ENCODE measurements at regions not wholly inside any gene's neighbourhood (a gene's known extent, or its start where the extent isn't known, plus 50 kb on each side); places are given as distances from the start of the nearest gene placed in this dataset.

DNA sequence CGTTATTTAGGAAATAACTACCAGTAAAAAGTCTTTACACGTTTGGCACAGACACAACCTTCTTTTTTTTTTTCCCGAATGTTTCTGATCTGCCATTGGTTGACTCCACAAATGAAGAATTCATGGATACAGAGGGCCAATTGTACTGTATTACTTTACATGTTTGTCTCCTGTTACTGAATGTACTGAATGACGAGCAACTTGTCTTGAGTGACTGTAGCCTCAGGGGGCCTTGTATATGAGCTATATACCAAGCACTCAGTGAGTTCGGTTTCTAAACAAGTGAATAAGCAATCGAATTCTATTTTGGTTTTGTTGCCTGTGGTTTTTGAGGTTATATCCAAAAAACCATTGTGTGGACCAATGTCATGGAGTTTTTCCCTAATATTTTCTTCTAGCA is 480.0 kb upstream of the SYT1 start:
- TF ChIP-seq, protein P1, sequence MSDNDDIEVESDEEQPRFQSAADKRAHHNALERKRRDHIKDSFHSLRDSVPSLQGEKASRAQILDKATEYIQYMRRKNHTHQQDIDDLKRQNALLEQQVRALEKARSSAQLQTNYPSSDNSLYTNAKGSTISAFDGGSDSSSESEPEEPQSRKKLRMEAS (IDR thresholded peaks at IDR 0.05; ENCODE audit: low read depth), result no peak
- TF ChIP-seq, protein P2, sequence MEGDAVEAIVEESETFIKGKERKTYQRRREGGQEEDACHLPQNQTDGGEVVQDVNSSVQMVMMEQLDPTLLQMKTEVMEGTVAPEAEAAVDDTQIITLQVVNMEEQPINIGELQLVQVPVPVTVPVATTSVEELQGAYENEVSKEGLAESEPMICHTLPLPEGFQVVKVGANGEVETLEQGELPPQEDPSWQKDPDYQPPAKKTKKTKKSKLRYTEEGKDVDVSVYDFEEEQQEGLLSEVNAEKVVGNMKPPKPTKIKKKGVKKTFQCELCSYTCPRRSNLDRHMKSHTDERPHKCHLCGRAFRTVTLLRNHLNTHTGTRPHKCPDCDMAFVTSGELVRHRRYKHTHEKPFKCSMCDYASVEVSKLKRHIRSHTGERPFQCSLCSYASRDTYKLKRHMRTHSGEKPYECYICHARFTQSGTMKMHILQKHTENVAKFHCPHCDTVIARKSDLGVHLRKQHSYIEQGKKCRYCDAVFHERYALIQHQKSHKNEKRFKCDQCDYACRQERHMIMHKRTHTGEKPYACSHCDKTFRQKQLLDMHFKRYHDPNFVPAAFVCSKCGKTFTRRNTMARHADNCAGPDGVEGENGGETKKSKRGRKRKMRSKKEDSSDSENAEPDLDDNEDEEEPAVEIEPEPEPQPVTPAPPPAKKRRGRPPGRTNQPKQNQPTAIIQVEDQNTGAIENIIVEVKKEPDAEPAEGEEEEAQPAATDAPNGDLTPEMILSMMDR (IDR thresholded peaks at IDR 0.05), result no peak
- TF ChIP-seq CHD2 (IDR thresholded peaks at IDR 0.05; ENCODE audit: low read length, partially characterized antibody), result no peak
- TF ChIP-seq RXRA (IDR thresholded peaks at IDR 0.05; ENCODE audit: borderline replicate concordance, low read depth), result no peak
- TF ChIP-seq GABPA (IDR thresholded peaks at IDR 0.05; ENCODE audit: low read depth), result no peak
- no peak for TF ChIP-seq MXI1 (IDR thresholded peaks at IDR 0.05; ENCODE audit: low read depth, low read length)
- no peak for TF ChIP-seq MEF2A (IDR thresholded peaks at IDR 0.05; ENCODE audit: borderline replicate concordance, low read depth)
- TF ChIP-seq, protein P3, sequence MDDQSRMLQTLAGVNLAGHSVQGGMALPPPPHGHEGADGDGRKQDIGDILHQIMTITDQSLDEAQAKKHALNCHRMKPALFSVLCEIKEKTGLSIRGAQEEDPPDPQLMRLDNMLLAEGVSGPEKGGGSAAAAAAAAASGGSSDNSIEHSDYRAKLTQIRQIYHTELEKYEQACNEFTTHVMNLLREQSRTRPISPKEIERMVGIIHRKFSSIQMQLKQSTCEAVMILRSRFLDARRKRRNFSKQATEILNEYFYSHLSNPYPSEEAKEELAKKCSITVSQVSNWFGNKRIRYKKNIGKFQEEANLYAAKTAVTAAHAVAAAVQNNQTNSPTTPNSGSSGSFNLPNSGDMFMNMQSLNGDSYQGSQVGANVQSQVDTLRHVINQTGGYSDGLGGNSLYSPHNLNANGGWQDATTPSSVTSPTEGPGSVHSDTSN (IDR thresholded peaks at IDR 0.05), result no peak
- TF ChIP-seq POLR2AphosphoS5 (IDR thresholded peaks at IDR 0.05; ENCODE audit: low read depth, low read length), result no peak
- TF ChIP-seq, protein P4, sequence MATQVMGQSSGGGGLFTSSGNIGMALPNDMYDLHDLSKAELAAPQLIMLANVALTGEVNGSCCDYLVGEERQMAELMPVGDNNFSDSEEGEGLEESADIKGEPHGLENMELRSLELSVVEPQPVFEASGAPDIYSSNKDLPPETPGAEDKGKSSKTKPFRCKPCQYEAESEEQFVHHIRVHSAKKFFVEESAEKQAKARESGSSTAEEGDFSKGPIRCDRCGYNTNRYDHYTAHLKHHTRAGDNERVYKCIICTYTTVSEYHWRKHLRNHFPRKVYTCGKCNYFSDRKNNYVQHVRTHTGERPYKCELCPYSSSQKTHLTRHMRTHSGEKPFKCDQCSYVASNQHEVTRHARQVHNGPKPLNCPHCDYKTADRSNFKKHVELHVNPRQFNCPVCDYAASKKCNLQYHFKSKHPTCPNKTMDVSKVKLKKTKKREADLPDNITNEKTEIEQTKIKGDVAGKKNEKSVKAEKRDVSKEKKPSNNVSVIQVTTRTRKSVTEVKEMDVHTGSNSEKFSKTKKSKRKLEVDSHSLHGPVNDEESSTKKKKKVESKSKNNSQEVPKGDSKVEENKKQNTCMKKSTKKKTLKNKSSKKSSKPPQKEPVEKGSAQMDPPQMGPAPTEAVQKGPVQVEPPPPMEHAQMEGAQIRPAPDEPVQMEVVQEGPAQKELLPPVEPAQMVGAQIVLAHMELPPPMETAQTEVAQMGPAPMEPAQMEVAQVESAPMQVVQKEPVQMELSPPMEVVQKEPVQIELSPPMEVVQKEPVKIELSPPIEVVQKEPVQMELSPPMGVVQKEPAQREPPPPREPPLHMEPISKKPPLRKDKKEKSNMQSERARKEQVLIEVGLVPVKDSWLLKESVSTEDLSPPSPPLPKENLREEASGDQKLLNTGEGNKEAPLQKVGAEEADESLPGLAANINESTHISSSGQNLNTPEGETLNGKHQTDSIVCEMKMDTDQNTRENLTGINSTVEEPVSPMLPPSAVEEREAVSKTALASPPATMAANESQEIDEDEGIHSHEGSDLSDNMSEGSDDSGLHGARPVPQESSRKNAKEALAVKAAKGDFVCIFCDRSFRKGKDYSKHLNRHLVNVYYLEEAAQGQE (IDR thresholded peaks at IDR 0.05; ENCODE audit: low read depth, low read length), result no peak
- no peak for TF ChIP-seq JUND (IDR thresholded peaks at IDR 0.05)
- no peak for TF ChIP-seq TCF12 (IDR thresholded peaks at IDR 0.05)
